ENCODE measurements at regions not wholly inside any gene's neighbourhood (a gene's known extent, or its start where the extent isn't known, plus 50 kb on each side); places are given as distances from the start of the nearest gene placed in this dataset.

DNA sequence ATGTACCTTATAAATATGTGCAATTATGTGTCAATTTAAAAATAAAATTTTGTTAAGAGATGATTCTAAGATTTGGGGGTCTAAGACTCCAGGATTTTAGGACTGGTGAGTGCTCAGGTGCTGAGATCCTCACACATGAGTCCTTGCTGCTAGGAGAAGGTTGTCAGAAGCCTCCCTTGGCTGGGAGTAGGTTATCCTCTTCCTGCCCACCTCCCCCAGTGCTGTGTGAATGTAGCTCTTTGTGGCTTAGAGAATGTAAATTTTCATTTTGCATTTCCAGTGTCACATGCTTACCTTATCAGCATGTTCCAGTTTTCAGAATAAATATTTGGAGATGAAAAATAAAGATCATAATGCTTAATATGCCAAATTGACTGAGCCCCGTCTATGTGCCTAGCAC is 114.2 kb upstream of the MDM1 start:
- TF ChIP-seq EZH2 (IDR thresholded peaks at IDR 0.05; ENCODE audit: low read length, unreplicated experiment) (no peak), EZH2phosphoT487 (IDR thresholded peaks at IDR 0.05; ENCODE audit: borderline replicate concordance, low read length) (no peak)
- TF ChIP-seq, protein P1, sequence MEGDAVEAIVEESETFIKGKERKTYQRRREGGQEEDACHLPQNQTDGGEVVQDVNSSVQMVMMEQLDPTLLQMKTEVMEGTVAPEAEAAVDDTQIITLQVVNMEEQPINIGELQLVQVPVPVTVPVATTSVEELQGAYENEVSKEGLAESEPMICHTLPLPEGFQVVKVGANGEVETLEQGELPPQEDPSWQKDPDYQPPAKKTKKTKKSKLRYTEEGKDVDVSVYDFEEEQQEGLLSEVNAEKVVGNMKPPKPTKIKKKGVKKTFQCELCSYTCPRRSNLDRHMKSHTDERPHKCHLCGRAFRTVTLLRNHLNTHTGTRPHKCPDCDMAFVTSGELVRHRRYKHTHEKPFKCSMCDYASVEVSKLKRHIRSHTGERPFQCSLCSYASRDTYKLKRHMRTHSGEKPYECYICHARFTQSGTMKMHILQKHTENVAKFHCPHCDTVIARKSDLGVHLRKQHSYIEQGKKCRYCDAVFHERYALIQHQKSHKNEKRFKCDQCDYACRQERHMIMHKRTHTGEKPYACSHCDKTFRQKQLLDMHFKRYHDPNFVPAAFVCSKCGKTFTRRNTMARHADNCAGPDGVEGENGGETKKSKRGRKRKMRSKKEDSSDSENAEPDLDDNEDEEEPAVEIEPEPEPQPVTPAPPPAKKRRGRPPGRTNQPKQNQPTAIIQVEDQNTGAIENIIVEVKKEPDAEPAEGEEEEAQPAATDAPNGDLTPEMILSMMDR (conservative IDR thresholded peaks at IDR 0.05; ENCODE audit: low read depth, low read length) = no peak
